HG02840 (cell line): ENCODE measurements at regions not wholly inside any gene's neighbourhood (a gene's known extent, or its start where the extent isn't known, plus 50 kb on each side); places are given as distances from the start of the nearest gene placed in this dataset.

ENCODE experiments used
- ATAC-seq: cut with Tn5 transposase; IDR thresholded peaks from one replicate; pipeline ENCODE4 v1.9.1; 2021; ENCODE audit warnings: mild to moderate bottlenecking, moderate library complexity, moderate number of reproducible peaks; ENCODE audit not compliant: unreplicated experiment, low FRiP score

- no peak for ATAC-seq
These were observed 297.5 kb upstream of the COX7C start for GRCh38 chr5:86320266-86320665.

GRCh38 chr5:86329318-86329717 is 288.4 kb upstream of the COX7C start:
- ATAC-seq: no peak

- ATAC-seq: no peak
These were observed 287.0 kb upstream of the COX7C start for GRCh38 chr5:86330736-86331135.

GRCh38 chr5:86332851-86333250 is 284.9 kb upstream of the COX7C start:
- ATAC-seq: no peak

- ATAC-seq: no peak
These were observed 279.9 kb upstream of the COX7C start for GRCh38 chr5:86337667-86338460.

GRCh38 chr5:86354664-86355063 is 263.1 kb upstream of the COX7C start:
- ATAC-seq: no peak

- no peak for ATAC-seq
These were observed 256.9 kb upstream of the COX7C start for GRCh38 chr5:86360801-86361200.

- ATAC-seq: no peak
These were observed 246.7 kb upstream of the COX7C start for GRCh38 chr5:86371061-86371460.

GRCh38 chr5:86374611-86375010 is 243.1 kb upstream of the COX7C start:
- ATAC-seq: no peak

- ATAC-seq: no peak
These were observed 241.5 kb upstream of the COX7C start for GRCh38 chr5:86376214-86376613.

- no peak for ATAC-seq
These were observed 214.6 kb upstream of the COX7C start for GRCh38 chr5:86403190-86403589.

- no peak for ATAC-seq
These were observed 213.5 kb upstream of the COX7C start for GRCh38 chr5:86404256-86404655.

GRCh38 chr5:86407711-86408110 is 210.0 kb upstream of the COX7C start:
- no peak for ATAC-seq

GRCh38 chr5:86411596-86411995 is 206.1 kb upstream of the COX7C start:
- ATAC-seq: no peak

- no peak for ATAC-seq
These were observed 190.6 kb upstream of the COX7C start for GRCh38 chr5:86427158-86427557.

GRCh38 chr5:86439593-86440110 is 178.1 kb upstream of the COX7C start:
- ATAC-seq: no peak

- ATAC-seq: no peak
These were observed 175.6 kb upstream of the COX7C start for GRCh38 chr5:86442036-86442745.

GRCh38 chr5:86447362-86447761 is 170.4 kb upstream of the COX7C start:
- no peak for ATAC-seq

- no peak for ATAC-seq
These were observed 165.5 kb upstream of the COX7C start for GRCh38 chr5:86452251-86452650.

- ATAC-seq: no peak
These were observed 157.2 kb upstream of the COX7C start for GRCh38 chr5:86460519-86460918.

GRCh38 chr5:86461169-86461956 is 156.4 kb upstream of the COX7C start:
- ATAC-seq: no peak
